MCF 10A (cell line): ENCODE measurements at regions not wholly inside any gene's neighbourhood (a gene's known extent, or its start where the extent isn't known, plus 50 kb on each side); places are given as distances from the start of the nearest gene placed in this dataset.
A peak's percentile ranks its signal among the peaks of the same experiment; 100 is the strongest.
"Not testable (repeated sequence)": the region's sequence is repeated elsewhere in the genome, so short reads cannot be mapped to it uniquely, and the experiment has no call there.

Experiments used
- BruUV-seq: library from RNA; stranded (reverse); fragments of 400-500 nt; replicated peaks from 2 replicates; lab custom pipeline; 2021; lab: Mats Ljungman, UMichigan
- CTCF ChIA-PET: fragments of 300-600 bp; sonication (Branson Sonifier 250); formaldehyde crosslinking; extraction: SDS; loops from one replicate; lab custom pipeline; 2021; ENCODE audit warnings: antibody characterized with exemption, inconsistent platforms; lab: Yijun Ruan, JAX
- POLR2A ChIA-PET: fragments of 300-600, 350-650 bp; sonication (Branson Sonifier 250); formaldehyde crosslinking; extraction: SDS; loops from one replicate; lab custom pipeline; 2020; ENCODE audit warnings: antibody characterized with exemption, inconsistent platforms; lab: Yijun Ruan, JAX
- DNase-seq: peaks from one replicate; pipeline ENCODE4 v3.0.0-alpha.2; 2018; ENCODE audit not compliant: unreplicated experiment
- H3K27ac Mint-ChIP-seq: one replicate; pipeline ENCODE4 v1.8.0; 2022; ENCODE audit warnings: mild to moderate bottlenecking, low read depth, mixed read lengths; ENCODE audit not compliant: unreplicated experiment
- H3K27me3 Mint-ChIP-seq: one replicate; pipeline ENCODE4 v1.8.0; 2022; ENCODE audit warnings: mixed read lengths; ENCODE audit not compliant: insufficient read depth, unreplicated experiment
- H3K36me3 Mint-ChIP-seq: one replicate; pipeline ENCODE4 v1.8.0; 2022; ENCODE audit warnings: mild to moderate bottlenecking, moderate library complexity, mixed read lengths; ENCODE audit not compliant: insufficient read depth, unreplicated experiment
- H3K4me1 Mint-ChIP-seq: one replicate; pipeline ENCODE4 v1.8.0; 2022; ENCODE audit warnings: mixed read lengths; ENCODE audit not compliant: insufficient read depth, unreplicated experiment
- H3K4me3 Mint-ChIP-seq: one replicate; pipeline ENCODE4 v1.8.0; 2022; ENCODE audit warnings: mild to moderate bottlenecking, moderate library complexity, mixed read lengths; ENCODE audit not compliant: unreplicated experiment
- H3K9me3 Mint-ChIP-seq: one replicate; pipeline ENCODE4 v1.8.0; 2022; ENCODE audit warnings: mixed read lengths; ENCODE audit not compliant: unreplicated experiment
- intact Hi-C: fragments of 100-400 bp; cut with micrococcal nuclease; formaldehyde crosslinking; loops from 2 replicates; pipeline ENCODE4 v1.14.1; 2022
- TF ChIP-seq, protein P1 (sequence below): fragments of 200-600 bp; IDR thresholded peaks from one replicate; pipeline ENCODE4 v1.8.0; 2022; ENCODE audit warnings: antibody characterized with exemption, mild to moderate bottlenecking; ENCODE audit not compliant: unreplicated experiment

DNA sequence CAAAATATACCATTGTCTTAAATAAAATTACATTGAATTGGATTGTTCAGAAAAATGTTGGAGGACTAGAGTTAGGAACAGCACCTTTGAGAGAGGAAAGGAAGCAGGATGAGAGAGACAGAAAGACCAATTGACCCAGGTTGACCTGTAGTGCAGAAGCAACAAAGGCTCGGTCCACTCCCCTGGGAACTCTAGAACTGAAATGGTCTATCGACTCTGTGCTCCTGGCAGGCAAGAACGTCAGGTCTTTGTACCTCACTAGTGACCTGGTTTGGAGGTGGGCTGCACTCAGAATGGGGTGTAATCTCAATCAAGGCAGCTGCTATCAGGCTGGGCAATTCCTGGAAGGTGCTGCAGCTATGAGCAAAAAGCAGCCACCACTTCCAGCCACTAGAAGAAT lies 110.8 kb downstream of the FAM174A start:
- POLR2A ChIA-PET = interaction anchor here (0.6 to 2.5 kb wide), 2 partner anchors 11 to 21 kb away, joined by 3 to 7 read pairs; no protein-coding TSS in a partner anchor
- no peaks in the 10 kb centered on the region for H3K9me3 Mint-ChIP-seq
- no peak overlapping the region for H3K27ac Mint-ChIP-seq
- H3K27me3 Mint-ChIP-seq = no peaks in the 10 kb centered on the region
- peaks cover 12% of the 10 kb centered on the region for H3K4me1 Mint-ChIP-seq
- intact Hi-C loops = no loop called here
- TF ChIP-seq, protein P1, sequence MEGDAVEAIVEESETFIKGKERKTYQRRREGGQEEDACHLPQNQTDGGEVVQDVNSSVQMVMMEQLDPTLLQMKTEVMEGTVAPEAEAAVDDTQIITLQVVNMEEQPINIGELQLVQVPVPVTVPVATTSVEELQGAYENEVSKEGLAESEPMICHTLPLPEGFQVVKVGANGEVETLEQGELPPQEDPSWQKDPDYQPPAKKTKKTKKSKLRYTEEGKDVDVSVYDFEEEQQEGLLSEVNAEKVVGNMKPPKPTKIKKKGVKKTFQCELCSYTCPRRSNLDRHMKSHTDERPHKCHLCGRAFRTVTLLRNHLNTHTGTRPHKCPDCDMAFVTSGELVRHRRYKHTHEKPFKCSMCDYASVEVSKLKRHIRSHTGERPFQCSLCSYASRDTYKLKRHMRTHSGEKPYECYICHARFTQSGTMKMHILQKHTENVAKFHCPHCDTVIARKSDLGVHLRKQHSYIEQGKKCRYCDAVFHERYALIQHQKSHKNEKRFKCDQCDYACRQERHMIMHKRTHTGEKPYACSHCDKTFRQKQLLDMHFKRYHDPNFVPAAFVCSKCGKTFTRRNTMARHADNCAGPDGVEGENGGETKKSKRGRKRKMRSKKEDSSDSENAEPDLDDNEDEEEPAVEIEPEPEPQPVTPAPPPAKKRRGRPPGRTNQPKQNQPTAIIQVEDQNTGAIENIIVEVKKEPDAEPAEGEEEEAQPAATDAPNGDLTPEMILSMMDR = no peak
- H3K4me3 Mint-ChIP-seq = no peak overlapping the region
- H3K36me3 Mint-ChIP-seq = no peaks in the 10 kb centered on the region
- BruUV-seq = no TSS peak
- CTCF ChIA-PET = no interaction called here
- no peak for DNase-seq

- ChIA-PET POLR2A (interaction anchor here (1.4 to 3.2 kb wide), 4 partner anchors 11 to 105 kb away, joined by 4 to 18 read pairs (median 6); no protein-coding TSS in a partner anchor), CTCF (no interaction called here)
- H3K27me3 Mint-ChIP-seq = no peaks in the 10 kb centered on the region
- intact Hi-C loops = no loop called here
- TF ChIP-seq, protein P1 = no peak
- H3K27ac Mint-ChIP-seq = peak overlapping the region; percentile 90
- no peaks in the 10 kb centered on the region for H3K36me3 Mint-ChIP-seq
- no TSS peak for BruUV-seq
- no peak overlapping the region for H3K4me3 Mint-ChIP-seq
- H3K9me3 Mint-ChIP-seq = no peaks in the 10 kb centered on the region
- DNase-seq = no peak
- peaks cover 12% of the 10 kb centered on the region for H3K4me1 Mint-ChIP-seq
Observed at GRCh38 chr5:100646691-100647090, 111.5 kb downstream of the FAM174A start.

DNA sequence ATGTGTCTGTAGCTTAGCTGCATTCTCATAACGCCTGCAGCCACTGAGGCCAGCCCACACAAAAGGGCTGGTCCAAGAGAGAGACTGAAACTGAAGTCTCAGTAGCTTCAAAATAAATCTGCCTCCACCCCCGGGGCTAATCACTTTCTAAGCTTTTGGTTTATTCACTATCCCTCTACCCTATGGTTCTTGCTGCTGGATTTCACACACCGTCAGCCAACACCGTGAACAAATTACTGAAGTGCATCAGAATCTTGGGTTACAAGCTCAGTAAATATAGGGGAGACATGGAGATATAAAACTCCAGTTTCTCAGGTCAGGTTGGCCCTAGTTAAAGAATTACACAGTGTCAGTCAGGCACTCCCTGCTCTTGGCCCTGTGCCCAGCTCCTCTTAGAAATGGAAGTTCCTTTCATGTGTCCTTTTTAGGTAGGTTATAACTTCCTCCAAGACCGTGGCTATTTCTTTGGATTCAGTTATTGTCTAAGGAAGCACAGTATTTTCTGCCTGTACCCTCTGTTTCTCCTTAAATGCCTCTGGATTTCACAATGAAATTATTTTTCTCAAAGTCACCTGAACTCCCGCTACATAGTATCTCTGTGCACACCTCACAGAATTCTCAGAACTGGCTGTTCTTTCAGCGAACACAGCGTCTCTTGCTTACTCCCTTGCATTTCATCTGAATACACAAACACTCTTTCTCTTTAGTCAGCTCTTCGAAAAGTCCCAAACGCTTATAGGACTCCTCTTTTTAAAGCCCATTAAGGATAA lies 112.5 kb downstream of the FAM174A start:
- H3K9me3 Mint-ChIP-seq = no peaks in the 10 kb centered on the region
- TF ChIP-seq, protein P1 = no peak
- H3K4me1 Mint-ChIP-seq = peaks cover 12% of the 10 kb centered on the region
- H3K36me3 Mint-ChIP-seq = no peaks in the 10 kb centered on the region
- DNase-seq = peak; percentile 78
- CTCF ChIA-PET = interaction anchor here (0.7 to 1.4 kb wide), 6 partner anchors 10 to 742 kb away, joined by 3 to 8 read pairs (median 4); no protein-coding TSS in a partner anchor
- peak overlapping the region; percentile 90 for H3K27ac Mint-ChIP-seq
- POLR2A ChIA-PET = interaction anchor here (0.8 to 3.2 kb wide), 12 partner anchors 9 to 1718 kb away, joined by 3 to 18 read pairs (median 5); partner anchors contain the start of gene CHD1
- peak overlapping the region; percentile 69 for H3K4me3 Mint-ChIP-seq
- H3K27me3 Mint-ChIP-seq = no peaks in the 10 kb centered on the region
- intact Hi-C loops = no loop called here
- BruUV-seq = no TSS peak

DNA sequence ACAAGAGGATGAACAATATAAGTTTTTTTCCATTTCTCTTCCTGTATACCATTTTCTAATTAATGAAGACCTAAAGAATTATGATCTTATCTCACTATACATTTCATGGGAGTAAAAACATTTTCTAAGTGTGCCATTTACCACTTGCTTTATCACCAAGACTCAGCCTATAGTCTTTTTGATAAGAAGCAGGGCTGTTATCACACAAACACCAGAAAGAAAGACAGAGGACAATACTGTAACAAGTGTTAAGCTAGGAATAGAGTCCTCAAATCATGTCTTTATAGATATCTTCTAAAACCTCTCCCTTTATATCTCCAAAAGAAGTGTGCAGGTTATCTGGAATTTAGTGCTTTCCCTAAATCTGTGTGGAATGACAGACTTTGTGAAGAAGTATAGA lies 119.7 kb downstream of the FAM174A start:
- no peaks in the 10 kb centered on the region for H3K4me1 Mint-ChIP-seq
- POLR2A ChIA-PET = no interaction called here
- H3K9me3 Mint-ChIP-seq = no peaks in the 10 kb centered on the region
- intact Hi-C loops = no loop called here
- CTCF ChIA-PET = no interaction called here
- TF ChIP-seq, protein P1 = no peak
- no peak for DNase-seq
- no TSS peak for BruUV-seq
- H3K27ac Mint-ChIP-seq = no peak overlapping the region
- H3K4me3 Mint-ChIP-seq = no peak overlapping the region
- H3K36me3 Mint-ChIP-seq = no peaks in the 10 kb centered on the region
- no peaks in the 10 kb centered on the region for H3K27me3 Mint-ChIP-seq

DNA sequence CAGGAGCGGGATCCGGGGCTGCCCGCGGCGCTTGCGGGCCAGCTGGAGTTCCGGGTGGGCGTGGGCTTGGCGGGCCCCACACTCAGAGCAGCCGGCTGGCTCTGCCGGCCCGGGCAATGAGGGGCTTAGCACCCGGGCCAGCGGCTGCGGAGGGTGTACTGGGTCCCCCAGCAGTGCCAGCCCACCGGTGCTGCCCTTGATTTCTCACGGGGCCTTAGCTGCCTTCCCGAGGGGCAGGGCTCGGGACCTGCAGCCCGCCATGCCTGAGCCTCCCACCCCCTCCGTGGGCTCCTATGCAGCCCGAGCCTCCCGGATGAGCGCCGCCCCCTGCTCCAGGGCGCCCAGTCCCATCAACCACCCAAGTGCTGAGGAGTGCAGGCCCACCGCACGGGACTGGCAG lies 121.6 kb downstream of the FAM174A start:
- intact Hi-C loops, H3K27ac Mint-ChIP-seq, DNase-seq, BruUV-seq, H3K27me3 Mint-ChIP-seq, H3K4me3 Mint-ChIP-seq, H3K36me3 Mint-ChIP-seq, H3K9me3 Mint-ChIP-seq, H3K4me1 Mint-ChIP-seq: not testable (repeated sequence)
- CTCF ChIA-PET = interaction anchor here (1.2 kb wide), 1 partner anchor 121 kb away, joined by 3 read pairs; no protein-coding TSS in a partner anchor
- POLR2A ChIA-PET = interaction anchor here (0.7 kb wide), 1 partner anchor 8 kb away, joined by 3 read pairs; no protein-coding TSS in a partner anchor
